SK-N-SH (cell line): ENCODE measurements at regions not wholly inside any gene's neighbourhood (a gene's known extent, or its start where the extent isn't known, plus 50 kb on each side); places are given as distances from the start of the nearest gene placed in this dataset.

Experiments
- CTCF ChIA-PET: fragments of 300-600, 350-600 bp; formaldehyde crosslinking; extraction: SDS; loops from one replicate; lab custom pipeline; 2021; lab: Yijun Ruan, JAX
- POLR2A ChIA-PET: fragments of 350-600 bp; sonication (Branson Sonifier 250); formaldehyde crosslinking; extraction: SDS; loops from one replicate; lab custom pipeline; 2020; ENCODE audit warnings: antibody characterized with exemption, inconsistent platforms; lab: Yijun Ruan, JAX
- DNase-seq: peaks from one replicate; pipeline ENCODE4 v3.0.0; 2012
- H2AFZ ChIP-seq: fragments of 200-600 bp; sonication (generic); 2 replicates; pipeline ENCODE4 v1.8.1; 2016; ENCODE audit warnings: antibody characterized with exemption, mild to moderate bottlenecking, low read depth
- H3F3A ChIP-seq: fragments of 200-600 bp; sonication (generic); replicated peaks from 2 replicates; pipeline ENCODE3; 2016; ENCODE audit warnings: antibody characterized with exemption, mild to moderate bottlenecking; ENCODE audit not compliant: insufficient read depth
- H3K27ac ChIP-seq, 2 experiments: fragments of 200-500 bp in 1 of 2; fragments of 200-600 bp in 1 of 2; sonication (Bioruptor generic) in 1 of 2; sonication (generic), shearing (Covaris generic) in 1 of 2; 2 replicates each; pipeline versions ENCODE4 v1.5.1 to v1.6.1; 2014 to 2016; ENCODE audit warnings: low read depth in 2 of 2, inconsistent platforms in 1 of 2, low read length in 1 of 2, mild to moderate bottlenecking in 1 of 2, mixed read lengths in 1 of 2
- H3K27me3 ChIP-seq: fragments of 200-600 bp; sonication (generic), shearing (Covaris generic); 2 replicates; pipeline ENCODE4 v1.6.1; 2016; ENCODE audit warnings: mixed run types; ENCODE audit not compliant: insufficient read depth
- H3K36me3 ChIP-seq, 2 experiments: fragments of 200-500 bp in 1 of 2; fragments of 200-600 bp in 1 of 2; sonication (Bioruptor generic) in 1 of 2; sonication (generic) in 1 of 2; replicated peaks in 1 of 2; 2 replicates each; pipeline versions ENCODE3 to v1.5.1; 2014 to 2016; ENCODE audit warnings: low read length in 1 of 2, mild to moderate bottlenecking in 1 of 2; ENCODE audit not compliant: insufficient read depth in 2 of 2, control insufficient read depth in 1 of 2
- H3K4me1 ChIP-seq, 2 experiments: fragments of 200-500 bp in 1 of 2; fragments of 200-600 bp in 1 of 2; sonication (Bioruptor generic) in 1 of 2; sonication (generic), shearing (Covaris generic) in 1 of 2; 2 replicates each; pipeline versions ENCODE4 v1.5.1 to v1.6.1; 2014 to 2016; ENCODE audit warnings: low read depth in 1 of 2, low read length in 1 of 2, mixed run types in 1 of 2; ENCODE audit not compliant: insufficient read depth in 2 of 2, control insufficient read depth in 1 of 2
- H3K4me2 ChIP-seq: fragments of 200-600 bp; sonication (generic), shearing (Covaris generic); 2 replicates; pipeline ENCODE4 v1.6.1; 2017; ENCODE audit warnings: mixed run types
- H3K4me3 ChIP-seq, 2 experiments: fragments of 200-500 bp in 1 of 2; fragments of 200-600 bp in 1 of 2; sonication (Bioruptor generic) in 1 of 2; sonication (generic), shearing (Covaris generic) in 1 of 2; 2 replicates each; pipeline versions ENCODE4 v1.5.1 to v1.8.1; 2014 to 2016; ENCODE audit warnings: low read depth in 2 of 2, inconsistent platforms in 1 of 2, low read length in 1 of 2, mild to moderate bottlenecking in 1 of 2, mixed read lengths in 1 of 2, moderate library complexity in 1 of 2
- H3K79me2 ChIP-seq: fragments of 200-600 bp; sonication (generic); 2 replicates; pipeline ENCODE4 v1.8.1; 2017; ENCODE audit warnings: mild to moderate bottlenecking; ENCODE audit not compliant: insufficient read depth
- H3K9ac ChIP-seq: fragments of 200-600 bp; sonication (generic); 2 replicates; pipeline ENCODE4 v1.6.1; 2017; ENCODE audit warnings: mixed run types
- H3K9me2 ChIP-seq: fragments of 200-600 bp; sonication (generic); 2 replicates; pipeline ENCODE4 v1.6.1; 2017; ENCODE audit warnings: mixed run types
- H3K9me3 ChIP-seq: fragments of 200-600 bp; sonication (generic); 2 replicates; pipeline ENCODE4 v1.6.1; 2017; ENCODE audit warnings: mixed run types, mild to moderate bottlenecking, moderate library complexity
- H4K20me1 ChIP-seq: fragments of 200-600 bp; sonication (generic); 2 replicates; pipeline ENCODE4 v1.6.1; 2017; ENCODE audit warnings: mild to moderate bottlenecking, mixed run types; ENCODE audit not compliant: insufficient read depth
- CHD2 ChIP-seq: fragments of 150-350 bp; IDR thresholded peaks from 2 replicates; pipeline ENCODE4 v1.6.1; 2018; ENCODE audit warnings: low read length; ENCODE audit not compliant: partially characterized antibody
- ELF1 ChIP-seq: IDR thresholded peaks from 2 replicates; pipeline ENCODE4 v1.4.0; 2012
- EP300 ChIP-seq, 2 experiments: IDR thresholded peaks; 2 replicates each; pipeline versions ENCODE4 v1.4.0 to v1.6.1; 2012; ENCODE audit warnings: borderline replicate concordance in 1 of 2, low read depth in 1 of 2, low read length in 1 of 2
- EZH2phosphoT487 ChIP-seq: fragments of 200-600 bp; sonication (generic); IDR thresholded peaks from 2 replicates; pipeline ENCODE4 v1.6.1; 2017; ENCODE audit warnings: low read depth, mixed run types, mild to moderate bottlenecking, antibody characterized with exemption, moderate library complexity, borderline replicate concordance
- FOSL2 ChIP-seq: IDR thresholded peaks from 2 replicates; pipeline ENCODE4 v1.4.0; 2012; ENCODE audit warnings: low read depth, mild to moderate bottlenecking, moderate library complexity, borderline replicate concordance
- FOXM1 ChIP-seq: IDR thresholded peaks from 2 replicates; pipeline ENCODE4 v1.4.0; 2012; ENCODE audit warnings: low read depth, mild to moderate bottlenecking
- GABPA ChIP-seq: IDR thresholded peaks from 2 replicates; pipeline ENCODE4 v1.4.0; 2012; ENCODE audit warnings: low read depth, mild to moderate bottlenecking
- GATA2 ChIP-seq: sonication (generic); formaldehyde crosslinking; IDR thresholded peaks from 2 replicates; pipeline ENCODE4 v1.5.0; 2020; ENCODE audit warnings: mild to moderate bottlenecking, missing genetic modification reagents
- MXI1 ChIP-seq: IDR thresholded peaks from 2 replicates; pipeline ENCODE4 v1.6.1; 2012; ENCODE audit warnings: mild to moderate bottlenecking, low read depth, low read length, improper control_type of control experiment
- PBX3 ChIP-seq: IDR thresholded peaks from 2 replicates; pipeline ENCODE4; 2012
- RXRA ChIP-seq: IDR thresholded peaks from 2 replicates; pipeline ENCODE4 v1.4.0; 2012; ENCODE audit warnings: low read depth, mild to moderate bottlenecking, borderline replicate concordance
- SMC3 ChIP-seq: IDR thresholded peaks from 2 replicates; pipeline ENCODE4 v1.6.1; 2012; ENCODE audit warnings: low read depth, low read length, improper control_type of control experiment
- TAF1 ChIP-seq: IDR thresholded peaks from 2 replicates; pipeline ENCODE4 v1.6.1; 2012; ENCODE audit warnings: low read depth, mild to moderate bottlenecking, low read length, moderate library complexity, borderline replicate concordance
- TCF12 ChIP-seq: IDR thresholded peaks from 2 replicates; pipeline ENCODE4 v1.4.0; 2012
- TEAD4 ChIP-seq: IDR thresholded peaks from 2 replicates; pipeline ENCODE4 v1.4.0; 2012; ENCODE audit warnings: mild to moderate bottlenecking, borderline replicate concordance; ENCODE audit not compliant: insufficient read depth
- USF2 ChIP-seq: fragments of 150-350 bp; IDR thresholded peaks from 2 replicates; pipeline ENCODE4 v1.6.1; 2017; ENCODE audit warnings: antibody characterized with exemption, low read length, low read depth, borderline replicate concordance

GRCh38 chr13:84466461-84466860 lies 584.2 kb upstream of the SLITRK1 start:
- Histone ChIP-seq H3K4me3 (no peak overlapping the region), H3K9ac (no peak overlapping the region), H3K27ac (no peak overlapping the region), H3K9me2 (no peaks in the 10 kb centered on the region), H3K36me3 (no peaks in the 10 kb centered on the region), H2AFZ (no peak overlapping the region), H3K27me3 (no peaks in the 10 kb centered on the region), H3K9me3 (no peaks in the 10 kb centered on the region), H3K79me2 (no peaks in the 10 kb centered on the region), H3K4me1 (no peaks in the 10 kb centered on the region), H3K4me2 (no peak overlapping the region), H3F3A (no peaks in the 10 kb centered on the region), H4K20me1 (no peaks in the 10 kb centered on the region)
- POLR2A ChIA-PET, result no interaction called here
- no peak for TF ChIP-seq ELF1
- no peak for TF ChIP-seq EP300 (IDR thresholded peaks at IDR 0.05; ENCODE audit: borderline replicate concordance in 1 of 2, low read depth in 1 of 2, low read length in 1 of 2)
- no peak for TF ChIP-seq TAF1
- no peak for DNase-seq
- CTCF ChIA-PET, result no interaction called here

GRCh38 chr13:84460989-84461388 lies 578.7 kb upstream of the SLITRK1 start:
- ChIA-PET CTCF (no interaction called here), POLR2A (no interaction called here)
- no peaks in the 10 kb centered on the region for H4K20me1 ChIP-seq
- DNase-seq, result no peak
- H3K9me2 ChIP-seq, result no peaks in the 10 kb centered on the region
- H3K4me1 ChIP-seq, result no peaks in the 10 kb centered on the region
- no peak overlapping the region for H2AFZ ChIP-seq
- no peak overlapping the region for H3K4me2 ChIP-seq
- no peak overlapping the region for H3K4me3 ChIP-seq
- H3K79me2 ChIP-seq, result no peaks in the 10 kb centered on the region
- no peak for TF ChIP-seq FOXM1
- no peak for TF ChIP-seq TEAD4
- no peak for TF ChIP-seq SMC3
- no peak for TF ChIP-seq TCF12
- no peak for TF ChIP-seq TAF1
- TF ChIP-seq GABPA, result no peak
- no peak for TF ChIP-seq EZH2phosphoT487
- no peak for TF ChIP-seq RXRA
- no peak for TF ChIP-seq GATA2 (CRISPR knock-in tag)
- TF ChIP-seq MXI1, result no peak
- no peak for TF ChIP-seq FOSL2
- no peak for TF ChIP-seq USF2
- TF ChIP-seq ELF1, result no peak
- TF ChIP-seq PBX3, result no peak
- no peak for TF ChIP-seq CHD2
- H3F3A ChIP-seq, result no peaks in the 10 kb centered on the region
- H3K9me3 ChIP-seq, result no peaks in the 10 kb centered on the region
- H3K36me3 ChIP-seq, result no peaks in the 10 kb centered on the region
- no peak overlapping the region for H3K9ac ChIP-seq
- no peak overlapping the region for H3K27ac ChIP-seq
- no peaks in the 10 kb centered on the region for H3K27me3 ChIP-seq
